HepG2 (cell line): ENCODE measurements at regions not wholly inside any gene's neighbourhood (a gene's known extent, or its start where the extent isn't known, plus 50 kb on each side); places are given as distances from the start of the nearest gene placed in this dataset.

Experiments used
- ATAC-seq: fragments of 200-7000 bp; cut with Tn5 transposase; 3 replicates; pipeline ENCODE4 v1.9.1; 2020; ENCODE audit warnings: mild to moderate bottlenecking, moderate library complexity
- BruUV-seq: library from RNA; stranded (reverse); fragments of 400-500 nt; replicated peaks from 2 replicates; lab custom pipeline; 2021; lab: Mats Ljungman, UMichigan
- CTCF ChIA-PET: fragments of 300-600 bp; formaldehyde crosslinking; extraction: SDS; loops from one replicate; lab custom pipeline; 2021; ENCODE audit warnings: low total read pairs, inconsistent platforms, low intra/inter-chr PET ratio; lab: Yijun Ruan, JAX
- POLR2A ChIA-PET: fragments of 350-600 bp; sonication (Branson Sonifier 250); formaldehyde crosslinking; loops from one replicate; lab custom pipeline; 2020; ENCODE audit warnings: antibody characterized with exemption, inconsistent platforms; lab: Yijun Ruan, JAX
- DNase-seq: peaks from one replicate; pipeline ENCODE4 v3.0.0-alpha.2; 2015; ENCODE audit warnings: low spot score
- FAIRE-seq: peaks from 3 replicates; lab custom pipeline; 2011; peaks lifted over from hg19 to GRCh38; lab: Jason Lieb, UNC
- H2AFZ ChIP-seq: one replicate; pipeline ENCODE4 v1.6.1; 2011; ENCODE audit warnings: low read length, inconsistent platforms
- H3K27ac ChIP-seq: fragments of 300-600 bp; 3 replicates; pipeline ENCODE4 v1.8.0; 2011; ENCODE audit warnings: mixed run types, mild to moderate bottlenecking, mixed read lengths, low read length, inconsistent platforms; ENCODE audit not compliant: insufficient read depth; ENCODE audit errors: extremely low read length
- H3K27me3 ChIP-seq, 2 experiments: fragments of 200-600 bp in 1 of 2; 2 replicates in 1 of 2; 3 replicates in 1 of 2; pipeline versions ENCODE4 v1.6.0 to v1.8.0; 2011; ENCODE audit warnings: low read length in 2 of 2, mild to moderate bottlenecking in 2 of 2, moderate library complexity in 2 of 2, inconsistent platforms in 1 of 2; ENCODE audit not compliant: insufficient read depth in 2 of 2, control insufficient read depth in 1 of 2
- H3K36me3 ChIP-seq, 2 experiments: fragments of 200-600 bp in 1 of 2; replicated peaks in 1 of 2; 2 replicates in 1 of 2; 3 replicates in 1 of 2; pipeline versions ENCODE4 v1.5.1 to v1.8.0; 2011; ENCODE audit warnings: low read length in 2 of 2, inconsistent platforms in 1 of 2; ENCODE audit not compliant: insufficient read depth in 2 of 2, control insufficient read depth in 1 of 2
- H3K4me1 ChIP-seq: 2 replicates; pipeline ENCODE4 v1.5.1; 2012; ENCODE audit warnings: low read length, inconsistent platforms; ENCODE audit not compliant: insufficient read depth
- H3K4me2 ChIP-seq: 2 replicates; pipeline ENCODE4 v1.6.0; 2011; ENCODE audit warnings: low read depth, low read length, inconsistent platforms
- H3K4me3 ChIP-seq, 3 experiments: fragments of 200-600 bp in 1 of 3; sonication (generic), shearing (Covaris generic) in 1 of 3; replicated peaks in 1 of 3; 2 replicates each; pipeline ENCODE4 v1.5.1; 2011 to 2016; ENCODE audit warnings: low read length in 3 of 3, inconsistent platforms in 2 of 3, low read depth in 2 of 3, mild to moderate bottlenecking in 2 of 3, control low read depth in 1 of 3, mixed read lengths in 1 of 3; ENCODE audit not compliant: insufficient read depth in 1 of 3
- H3K79me2 ChIP-seq: one replicate; pipeline ENCODE4 v1.6.1; 2011; ENCODE audit warnings: low read length, inconsistent platforms; ENCODE audit not compliant: insufficient read depth
- H3K9ac ChIP-seq: 2 replicates; pipeline ENCODE4 v1.6.0; 2011; ENCODE audit warnings: mild to moderate bottlenecking, low read depth, low read length, inconsistent platforms; ENCODE audit not compliant: insufficient read depth
- H3K9me3 ChIP-seq: 2 replicates; pipeline ENCODE4 v1.5.1; 2012; ENCODE audit warnings: mild to moderate bottlenecking, low read length
- H4K20me1 ChIP-seq: 2 replicates; pipeline ENCODE4 v1.6.0; 2011; ENCODE audit warnings: inconsistent platforms, mild to moderate bottlenecking, low read length, moderate library complexity; ENCODE audit not compliant: insufficient read depth
- BRF2 ChIP-seq: sonication (generic); formaldehyde crosslinking; IDR thresholded peaks from 2 replicates; pipeline ENCODE4 v1.8.1; 2022; ENCODE audit warnings: mild to moderate bottlenecking, missing genetic modification reagents
- CBX5 ChIP-seq: sonication (generic); formaldehyde crosslinking; IDR thresholded peaks from 2 replicates; pipeline ENCODE4 v1.4.0; 2020; ENCODE audit warnings: missing genetic modification reagents, borderline replicate concordance
- DZIP1 ChIP-seq: sonication (generic); formaldehyde crosslinking; IDR thresholded peaks from 2 replicates; pipeline ENCODE4 v1.5.0; 2020; ENCODE audit warnings: mild to moderate bottlenecking, missing genetic modification reagents
- FOXO1 ChIP-seq: sonication (generic); formaldehyde crosslinking; IDR thresholded peaks from 2 replicates; pipeline ENCODE4 v1.4.0; 2020; ENCODE audit warnings: missing genetic modification reagents
- GATAD2A ChIP-seq: IDR thresholded peaks from 2 replicates; pipeline ENCODE4 v1.6.1; 2016
- PHF20 ChIP-seq: sonication (generic); formaldehyde crosslinking; IDR thresholded peaks from 2 replicates; pipeline ENCODE4 v1.5.0; 2020; ENCODE audit warnings: mild to moderate bottlenecking, missing genetic modification reagents
- SATB2 ChIP-seq: sonication (generic); formaldehyde crosslinking; IDR thresholded peaks from 2 replicates; pipeline ENCODE4 v1.5.0; 2020; ENCODE audit warnings: missing genetic modification reagents
- SNAPC4 ChIP-seq: sonication (generic); formaldehyde crosslinking; IDR thresholded peaks from 2 replicates; pipeline ENCODE4 v1.4.0; 2020; ENCODE audit warnings: mild to moderate bottlenecking, missing genetic modification reagents
- SP140L ChIP-seq: sonication (generic); formaldehyde crosslinking; IDR thresholded peaks from 2 replicates; pipeline ENCODE4 v1.4.0; 2020; ENCODE audit warnings: missing genetic modification reagents, borderline replicate concordance
- TGIF2 ChIP-seq: IDR thresholded peaks from 2 replicates; pipeline ENCODE4 v1.6.1; 2016; ENCODE audit warnings: control low read depth, missing compliant biosample characterization
- ZBTB42 ChIP-seq: sonication (generic); formaldehyde crosslinking; IDR thresholded peaks from 2 replicates; pipeline ENCODE4 v1.5.0; 2020; ENCODE audit warnings: mild to moderate bottlenecking, missing genetic modification reagents
- ZNF552 ChIP-seq: sonication (generic); formaldehyde crosslinking; IDR thresholded peaks from 2 replicates; pipeline ENCODE4 v1.9.0; 2022; ENCODE audit warnings: missing genetic modification reagents, mild to moderate bottlenecking, borderline replicate concordance
- ZNF629 ChIP-seq: sonication (generic); formaldehyde crosslinking; conservative IDR thresholded peaks from 2 replicates; pipeline ENCODE4 v1.5.0; 2020; ENCODE audit warnings: missing genetic modification reagents
- WGBS: methylation state at CpG from one replicate; pipeline ENCODE4 v1.1.6; 2017; ENCODE audit warnings: low lambda C conversion rate; 5-methylcytosine and 5-hydroxymethylcytosine counted together
- in situ Hi-C: cut with HindIII; loops from 2 replicates; pipeline ENCODE4 v1.10.0; 2017; ENCODE audit warnings: low pct_unique_long_range_greater_than_20kb; ENCODE audit not compliant: extremely low pct_ligation_motif_present
- intact Hi-C: fragments of 100-400 bp; cut with micrococcal nuclease; formaldehyde crosslinking; loops from one replicate; pipeline ENCODE4 v1.10.0; 2022; ENCODE audit not compliant: unreplicated experiment

GRCh38 chr11:91984033-91984584, 240.5 kb upstream of the FAT3 start (continued):
- TF ChIP-seq TGIF2 (CRISPR knock-in tag) (no peak), SNAPC4 (CRISPR knock-in tag) (no peak), SP140L (CRISPR knock-in tag) (no peak), CBX5 (CRISPR knock-in tag) (no peak)

- no peak for DNase-seq
- H3K4me3 ChIP-seq = no peak overlapping the region
- H3K27me3 ChIP-seq = no peaks in the 10 kb centered on the region
- H3K9ac ChIP-seq = no peak overlapping the region
- in situ Hi-C loops (no loop called here), intact Hi-C loops (no loop called here)
- no peak for FAIRE-seq
- H4K20me1 ChIP-seq = no peaks in the 10 kb centered on the region
- no peak for ATAC-seq
- POLR2A ChIA-PET = no interaction called here
- peaks cover 71% of the 10 kb centered on the region for H3K9me3 ChIP-seq
- H2AFZ ChIP-seq = no peak overlapping the region
- H3K79me2 ChIP-seq = no peaks in the 10 kb centered on the region
- CTCF ChIA-PET = no interaction called here
- TF ChIP-seq DZIP1 (CRISPR knock-in tag) (no peak), PHF20 (CRISPR knock-in tag) (no peak), SATB2 (CRISPR knock-in tag) (no peak), BRF2 (CRISPR knock-in tag) (no peak), ZNF552 (CRISPR knock-in tag) (no peak), ZBTB42 (CRISPR knock-in tag) (no peak), FOXO1 (CRISPR knock-in tag) (no peak), GATAD2A (no peak), ZNF629 (no peak)
- H3K27ac ChIP-seq = no peak overlapping the region
- H3K4me1 ChIP-seq = no peaks in the 10 kb centered on the region
- H3K36me3 ChIP-seq = no peaks in the 10 kb centered on the region
- no peak overlapping the region for H3K4me2 ChIP-seq
- no TSS peak for BruUV-seq
- WGBS = 0% methylated on average over 1 of the region's 1 CpG
These were observed 242.6 kb upstream of the FAT3 start for GRCh38 chr11:91981995-91982394.
